SKM-1 treated with dmso at 0.1 percent for 144 hours (cell line): ENCODE measurements at regions not wholly inside any gene's neighbourhood (a gene's known extent, or its start where the extent isn't known, plus 50 kb on each side); places are given as distances from the start of the nearest gene placed in this dataset.
"Not testable (repeated sequence)": the region's sequence is repeated elsewhere in the genome, so short reads cannot be mapped to it uniquely, and the experiment has no call there.

Experiments
- DNase-seq: peaks from one replicate; lab custom pipeline; 2025; ENCODE audit not compliant: unreplicated experiment; lab: John Stamatoyannopoulos, UW

DNA sequence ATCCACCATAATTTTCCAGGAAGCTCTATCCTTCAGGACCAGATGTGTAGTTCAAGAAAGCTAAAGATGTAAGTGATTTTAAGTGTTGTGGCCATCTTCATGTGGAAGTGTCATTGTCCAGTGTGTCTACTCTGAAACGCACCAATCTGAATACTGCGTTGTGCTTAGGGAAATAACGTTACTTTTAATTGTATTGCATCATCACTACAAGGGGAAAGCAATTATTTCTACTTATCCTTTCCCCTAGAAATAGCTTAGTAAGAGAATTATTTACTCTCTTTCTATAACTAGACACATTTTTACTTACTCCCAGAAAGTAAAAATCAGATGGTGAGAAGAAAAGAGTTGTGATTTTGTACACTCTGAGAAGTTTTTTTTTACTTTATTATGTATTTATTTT lies 102.4 kb upstream of the DLGAP1 start:
- no peak for DNase-seq

GRCh38 chr18:4551001-4551360 lies 95.9 kb upstream of the DLGAP1 start:
- no peak for DNase-seq

GRCh38 chr18:4549164-4549872 lies 94.2 kb upstream of the DLGAP1 start:
- no peak for DNase-seq

- DNase-seq = no peak
These were observed 92.0 kb upstream of the DLGAP1 start for GRCh38 chr18:4547126-4547525.

DNA sequence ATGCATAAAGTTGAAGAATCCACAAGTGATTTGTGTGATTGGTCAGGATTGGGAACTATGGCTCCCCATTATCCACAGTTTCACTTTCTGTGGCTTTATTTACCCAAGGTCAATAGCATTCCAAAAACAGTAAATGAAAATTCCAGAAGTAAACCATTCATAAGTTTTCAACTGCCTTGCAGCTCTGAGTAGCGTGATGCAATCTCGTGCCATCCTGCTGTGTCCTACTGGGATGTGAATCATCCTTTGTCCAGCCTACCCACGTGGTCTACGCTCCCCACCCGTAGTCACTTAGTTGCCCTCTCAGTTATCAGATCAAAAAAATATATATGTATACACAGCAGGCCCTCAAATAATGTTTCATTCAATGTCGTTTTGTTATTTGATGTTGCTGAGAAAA lies 89.0 kb upstream of the DLGAP1 start:
- DNase-seq = no peak

DNA sequence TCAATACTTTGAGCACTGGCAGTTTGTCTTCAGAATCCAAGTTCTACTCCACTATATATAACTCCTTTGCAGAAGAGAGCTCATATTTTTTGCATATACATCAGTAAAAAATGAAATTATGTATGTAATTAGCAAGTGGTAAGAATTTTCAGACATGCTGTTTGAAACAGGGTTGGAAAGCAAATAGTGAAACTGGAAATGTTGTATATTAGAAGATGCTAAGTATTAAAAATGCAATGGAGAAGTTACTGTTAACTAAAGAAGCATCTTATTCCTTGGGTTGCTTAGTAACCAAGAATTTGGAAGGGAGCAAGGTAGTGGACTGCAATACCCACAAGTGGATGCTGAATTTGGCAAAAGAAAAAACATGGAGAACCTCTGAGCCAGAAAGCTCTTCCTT lies 88.6 kb upstream of the DLGAP1 start:
- DNase-seq = no peak

DNA sequence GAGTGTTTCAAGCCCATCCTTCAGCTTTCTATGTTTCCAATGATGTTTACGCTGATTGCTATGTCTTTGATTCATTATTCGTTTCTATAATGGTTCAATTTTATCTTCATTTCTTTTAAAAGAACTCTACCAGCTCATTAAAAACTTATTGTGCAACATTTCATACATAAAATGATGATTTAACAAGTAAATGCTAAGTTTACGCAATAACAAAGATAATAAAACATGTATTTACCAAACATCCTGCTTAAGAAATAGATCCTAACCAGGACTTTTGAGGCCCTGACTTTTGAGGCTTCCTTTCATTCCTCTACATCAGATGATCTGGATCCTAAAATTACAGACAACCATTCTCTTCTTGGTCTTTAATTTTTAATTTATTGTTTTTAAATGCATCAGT lies 86.5 kb upstream of the DLGAP1 start:
- no peak for DNase-seq

GRCh38 chr18:4536447-4536846 lies 81.3 kb upstream of the DLGAP1 start:
- DNase-seq = no peak

DNA sequence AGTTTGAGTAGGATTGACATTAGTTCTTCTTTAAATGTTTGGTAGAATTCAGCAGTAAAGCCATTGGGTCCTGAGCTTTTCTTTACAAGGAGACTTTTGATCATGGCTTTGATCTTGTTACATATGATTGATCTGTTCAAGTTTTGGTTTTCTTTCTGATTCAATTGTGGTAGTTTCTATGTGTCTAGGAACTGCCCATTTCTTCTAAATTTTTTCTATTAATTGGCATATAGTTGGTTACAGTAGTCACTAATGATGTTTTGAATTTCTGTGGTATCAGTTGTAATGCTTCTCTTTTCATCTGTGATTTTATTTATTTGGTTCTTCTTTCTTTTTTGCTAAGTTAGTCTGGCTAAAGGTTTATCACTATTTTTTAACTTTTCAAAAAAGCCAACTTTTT lies 73.3 kb upstream of the DLGAP1 start:
- DNase-seq = no peak

- DNase-seq = not testable (repeated sequence)
These were observed 72.7 kb upstream of the DLGAP1 start for GRCh38 chr18:4527826-4528225.

- no peak for DNase-seq
These were observed 69.0 kb upstream of the DLGAP1 start for GRCh38 chr18:4524096-4524495.

DNA sequence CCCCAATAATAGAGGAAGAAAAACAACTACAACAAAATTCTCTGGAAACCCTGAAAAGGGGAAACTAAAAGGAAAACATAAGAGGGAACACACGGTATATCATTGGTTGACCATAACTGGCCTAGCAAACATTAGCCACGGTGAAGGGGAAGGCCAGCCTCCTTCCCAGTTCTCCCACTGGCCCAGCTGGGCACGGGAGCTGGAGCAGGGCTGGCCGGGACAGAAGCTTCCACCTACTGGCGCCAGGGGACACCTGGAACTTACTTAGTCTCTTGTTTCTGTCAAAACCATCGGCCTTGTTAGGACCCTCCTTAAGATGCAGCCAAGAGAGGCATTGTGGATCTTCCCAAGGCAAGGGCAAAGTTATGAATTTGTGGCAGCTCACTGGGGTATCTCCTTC lies 56.1 kb upstream of the DLGAP1 start:
- DNase-seq = no peak

GRCh38 chr18:4510711-4511110 lies 55.6 kb upstream of the DLGAP1 start:
- DNase-seq = no peak

DNA sequence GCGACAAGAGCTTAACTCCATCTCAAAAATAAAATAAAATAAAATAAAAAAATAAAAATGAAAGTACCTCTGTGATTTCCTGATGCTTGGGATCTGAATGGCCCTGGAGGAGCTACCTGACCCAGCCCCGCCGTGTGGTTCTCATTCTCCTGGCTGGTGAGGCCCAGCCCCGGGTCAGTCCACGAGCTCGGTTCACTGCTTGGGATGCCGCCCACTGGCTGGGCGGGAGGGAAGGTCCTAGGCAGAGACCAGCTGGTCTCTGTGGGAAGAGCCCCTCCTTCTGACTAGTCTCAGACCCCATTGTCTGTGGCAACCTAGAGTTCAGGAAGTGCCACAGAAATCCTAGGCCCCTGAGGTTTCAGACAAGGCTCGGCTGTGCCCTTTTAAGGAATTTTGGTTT lies 55.1 kb upstream of the DLGAP1 start:
- no peak for DNase-seq
